IPS-11a (cell line): ENCODE measurements at regions not wholly inside any gene's neighbourhood (a gene's known extent, or its start where the extent isn't known, plus 50 kb on each side); places are given as distances from the start of the nearest gene placed in this dataset.
"Not testable (repeated sequence)": the region's sequence is repeated elsewhere in the genome, so short reads cannot be mapped to it uniquely, and the experiment has no call there.

Experiments used
- H3K4me3 ChIP-seq: one replicate; pipeline ENCODE4 v1.5.1; 2013; ENCODE audit warnings: low read depth, low read length, control low read depth

- not testable (repeated sequence) for H3K4me3 ChIP-seq
Observed at GRCh38 chr11:116667318-116667717, 105.5 kb downstream of the BUD13 start.

GRCh38 chr11:116666673-116667249, 106.0 kb downstream of the BUD13 start:
- H3K4me3 ChIP-seq: not testable (repeated sequence)

DNA sequence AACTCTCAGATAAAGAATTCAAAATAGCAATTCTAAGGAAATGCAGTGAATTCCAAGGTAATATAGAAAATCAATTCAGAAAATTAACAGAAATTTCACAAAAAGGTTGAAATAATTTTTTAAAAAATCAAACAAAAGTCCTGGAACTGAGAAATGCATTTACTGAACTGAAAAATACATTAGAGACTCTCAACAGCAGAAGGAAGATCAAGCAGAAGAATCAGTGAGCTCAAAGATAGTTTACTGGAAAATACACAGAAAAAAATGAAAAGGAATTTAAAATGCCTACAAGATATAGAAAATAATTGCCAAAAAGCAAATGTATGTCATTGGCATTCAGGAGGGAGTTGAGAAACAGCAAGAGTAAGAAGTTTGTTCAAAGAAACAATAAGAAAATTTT, 107.3 kb downstream of the BUD13 start:
- no peak overlapping the region for H3K4me3 ChIP-seq

- H3K4me3 ChIP-seq: no peak overlapping the region
Observed at GRCh38 chr11:116661056-116661455, 111.7 kb downstream of the BUD13 start.

- H3K4me3 ChIP-seq: no peak overlapping the region
Observed at GRCh38 chr11:116660011-116660410, 112.8 kb downstream of the BUD13 start.

DNA sequence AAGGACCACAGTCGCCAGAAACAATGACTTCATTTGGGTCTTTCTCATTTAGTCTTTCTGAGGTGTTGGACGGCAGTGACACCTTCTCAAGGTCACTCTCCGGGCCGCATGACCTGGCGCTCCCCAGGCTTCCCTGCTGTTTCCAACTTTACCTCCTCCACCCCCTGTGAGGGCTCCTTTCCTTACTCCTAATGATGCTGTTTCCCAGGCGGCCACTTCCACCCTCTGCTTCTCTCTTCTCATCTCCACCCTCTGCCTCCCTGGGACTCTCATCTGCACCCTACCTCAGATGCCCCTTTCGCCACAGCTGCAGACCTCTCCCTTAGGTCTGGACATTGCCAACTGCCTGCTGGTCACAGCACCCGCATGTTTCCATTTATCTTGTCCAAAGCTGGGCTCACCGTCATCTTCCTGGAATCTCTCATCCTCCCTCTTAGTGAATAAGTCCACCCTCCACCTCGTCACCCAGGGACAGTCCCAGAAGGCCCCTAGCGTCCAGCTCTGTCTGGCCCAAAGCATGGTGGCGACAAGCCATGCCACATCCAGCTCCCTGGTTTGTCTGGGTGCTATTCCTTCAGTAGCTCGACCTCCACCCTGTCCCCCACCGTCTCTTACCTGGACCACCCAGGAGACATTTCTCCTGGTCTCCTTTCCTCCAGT, 113.8 kb downstream of the BUD13 start:
- H3K4me3 ChIP-seq: no peak overlapping the region

- H3K4me3 ChIP-seq: no peak overlapping the region
Observed at GRCh38 chr11:116657842-116658825, 114.7 kb downstream of the BUD13 start.

DNA sequence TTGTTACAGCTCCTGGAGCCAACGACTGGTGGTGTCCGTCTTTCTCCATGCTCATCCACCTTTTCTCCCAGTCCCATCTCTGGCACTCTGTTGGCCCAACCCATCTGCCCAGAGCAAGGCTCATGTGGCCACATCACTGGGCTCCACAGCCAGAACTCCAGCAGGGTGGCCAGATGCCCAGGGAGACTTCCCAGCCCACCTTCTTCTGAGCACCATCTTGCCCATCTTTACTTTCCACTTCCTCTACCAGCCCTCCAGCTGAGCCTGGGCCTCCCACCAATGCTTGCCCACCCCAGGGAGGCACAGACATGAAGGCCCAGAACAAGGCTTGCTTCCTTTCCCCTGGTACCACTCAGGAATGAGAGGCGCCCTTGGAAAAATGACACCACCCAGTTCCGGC, 116.8 kb downstream of the BUD13 start:
- H3K4me3 ChIP-seq: no peak overlapping the region

DNA sequence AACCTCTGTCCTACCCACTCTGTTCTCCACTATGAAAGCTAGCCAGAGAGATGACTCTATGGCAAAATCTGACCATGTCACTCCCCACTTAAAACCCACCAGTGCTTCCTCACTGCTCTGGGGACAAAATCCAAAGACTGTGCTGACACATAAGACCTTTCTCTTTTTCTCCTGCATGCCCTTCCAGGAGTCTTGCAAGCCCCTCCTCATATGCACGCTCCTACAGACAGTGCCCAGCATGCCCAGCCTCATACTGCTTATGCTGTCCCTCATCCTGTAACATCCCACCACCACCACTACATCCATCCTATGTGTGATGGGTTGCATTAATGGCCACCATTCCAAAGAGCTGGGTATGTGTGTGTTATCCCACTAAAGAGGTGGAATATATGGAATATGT, 118.3 kb downstream of the BUD13 start:
- H3K4me3 ChIP-seq: no peak overlapping the region

DNA sequence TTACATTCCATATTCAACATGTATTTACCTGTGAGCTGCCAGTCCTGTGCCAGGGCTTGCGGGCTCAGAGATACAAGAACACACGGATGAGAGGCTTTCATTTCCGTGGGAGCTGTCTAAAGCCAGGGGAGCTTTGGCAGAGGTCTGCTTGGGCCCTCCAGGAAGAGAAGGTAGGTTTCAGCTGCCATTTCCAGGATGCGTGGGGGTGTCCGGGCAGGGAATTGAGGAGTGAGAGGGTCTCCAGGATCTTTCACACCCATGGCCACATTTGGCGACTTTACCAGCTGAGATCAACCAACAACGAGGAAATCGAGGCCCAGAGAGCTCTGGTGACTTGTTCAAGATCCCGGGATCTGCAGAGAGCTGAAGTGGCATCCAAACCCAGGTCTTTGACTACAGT, 119.6 kb downstream of the BUD13 start:
- H3K4me3 ChIP-seq: no peak overlapping the region

DNA sequence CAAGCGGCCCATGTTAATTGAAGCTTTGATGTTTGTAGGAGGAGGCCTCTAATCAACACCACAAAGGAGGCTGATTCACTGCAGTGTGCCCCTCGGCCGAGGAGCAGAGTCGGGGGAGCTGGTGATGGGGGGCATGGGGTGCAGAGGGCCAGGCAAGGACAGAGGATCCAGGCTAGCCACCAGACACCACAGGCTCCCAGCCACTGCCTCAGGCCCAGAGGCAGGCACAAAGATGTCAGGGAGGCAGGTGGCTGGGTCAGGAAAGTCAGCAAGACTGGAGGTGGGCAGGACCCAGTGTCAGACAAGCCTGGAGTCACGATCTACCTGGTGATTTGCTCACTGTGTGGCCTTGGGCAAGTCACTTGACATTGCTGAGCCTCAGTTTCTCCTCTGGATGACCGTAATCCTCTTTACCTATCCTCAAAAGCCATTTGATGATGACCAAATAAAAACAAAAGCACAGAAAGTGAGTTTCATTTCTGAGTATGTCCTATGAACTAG, 121.0 kb downstream of the BUD13 start:
- no peak overlapping the region for H3K4me3 ChIP-seq

GRCh38 chr11:116651098-116651736, 121.6 kb downstream of the BUD13 start:
- no peak overlapping the region for H3K4me3 ChIP-seq

DNA sequence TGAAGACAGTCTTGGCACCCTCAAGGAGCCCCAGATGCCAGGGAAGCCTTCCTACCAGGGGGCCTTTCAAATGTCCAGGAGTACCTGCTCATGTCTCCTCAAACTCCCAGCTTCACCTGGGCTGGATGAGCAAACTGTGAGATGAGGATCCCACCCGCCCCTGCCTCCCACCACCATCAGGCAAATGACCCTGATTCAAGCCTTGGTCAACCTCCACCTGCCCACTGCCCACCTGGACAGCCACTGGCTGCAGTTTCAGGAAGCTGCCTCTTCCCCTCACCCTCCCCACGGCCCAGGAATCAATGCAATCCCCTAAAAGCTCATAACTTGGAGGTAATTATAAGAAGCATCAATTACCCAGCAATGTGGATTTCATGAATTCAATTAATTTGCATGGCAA, 122.7 kb downstream of the BUD13 start:
- no peak overlapping the region for H3K4me3 ChIP-seq

DNA sequence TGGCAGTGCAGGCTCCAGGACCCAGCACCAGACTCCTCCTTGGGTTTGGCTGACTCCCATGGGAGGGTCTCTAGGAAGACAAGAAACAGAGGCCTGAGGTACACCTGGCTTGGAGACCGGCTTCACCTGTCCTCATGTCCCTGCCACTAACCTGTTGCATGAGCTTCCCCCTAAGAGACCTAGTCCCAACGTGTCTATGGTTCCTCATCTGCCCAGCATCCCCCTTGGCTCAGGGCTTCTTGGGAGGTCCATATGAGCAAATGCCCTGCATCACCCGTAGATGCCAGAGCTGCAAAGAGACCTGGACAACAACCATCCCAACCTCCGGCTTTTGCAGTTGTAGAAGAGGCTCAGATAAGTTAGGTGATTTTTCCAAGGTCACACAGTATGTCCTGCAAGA, 123.5 kb downstream of the BUD13 start:
- H3K4me3 ChIP-seq: no peak overlapping the region

DNA sequence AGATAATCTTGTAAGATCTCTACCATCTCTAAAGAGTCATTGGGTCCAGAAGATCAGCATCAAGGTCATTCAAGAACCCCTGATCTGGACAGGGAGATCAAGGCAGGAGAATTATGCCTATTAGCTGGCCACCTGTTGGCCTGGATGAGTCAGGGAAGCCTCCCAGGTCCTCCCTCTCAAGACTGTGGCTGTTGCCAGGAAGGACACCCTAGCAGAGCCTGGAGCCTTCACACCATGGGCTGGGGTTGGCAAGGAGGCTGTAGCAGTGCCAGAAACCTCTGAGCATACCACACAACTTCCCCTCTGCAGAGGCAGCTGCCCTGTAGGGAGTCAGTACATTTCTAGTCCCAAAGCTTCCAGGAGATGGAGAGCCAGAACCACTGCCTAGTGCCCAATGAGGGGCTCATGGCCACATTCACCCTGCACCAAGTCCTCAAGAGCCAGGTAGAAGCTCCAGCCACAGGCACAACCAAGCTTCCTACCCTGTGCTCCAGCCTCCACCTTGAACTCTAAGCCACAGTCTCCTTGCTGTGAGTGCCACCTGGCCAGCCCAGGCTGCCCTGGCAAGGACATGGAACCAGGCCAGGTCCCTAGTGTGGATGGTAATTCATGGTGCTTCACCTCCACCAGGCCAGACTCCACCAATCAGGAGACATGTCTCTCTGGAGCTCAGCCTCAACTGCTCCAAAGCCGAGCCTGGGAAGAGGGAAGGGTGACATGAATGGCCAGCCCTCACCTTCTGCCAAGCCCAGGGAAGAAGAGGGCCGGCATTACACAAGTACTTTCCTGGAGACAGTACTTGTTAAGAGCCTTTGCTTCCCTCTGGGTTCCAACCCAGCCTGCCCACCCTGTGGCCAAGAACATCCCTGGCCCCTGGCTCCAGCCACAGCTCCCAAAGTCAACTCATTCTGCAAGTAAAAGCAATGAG, 124.3 kb downstream of the BUD13 start:
- no peak overlapping the region for H3K4me3 ChIP-seq

GRCh38 chr11:116647305-116648080, 125.3 kb downstream of the BUD13 start:
- H3K4me3 ChIP-seq: no peak overlapping the region

- H3K4me3 ChIP-seq: no peak overlapping the region
Observed at GRCh38 chr11:116646191-116646590, 126.6 kb downstream of the BUD13 start.

- no peak overlapping the region for H3K4me3 ChIP-seq
Observed at GRCh38 chr11:116644941-116645305, 127.9 kb downstream of the BUD13 start.

GRCh38 chr11:116644201-116644940, 128.4 kb downstream of the BUD13 start:
- no peak overlapping the region for H3K4me3 ChIP-seq
